ENCODE measurements at regions not wholly inside any gene's neighbourhood (a gene's known extent, or its start where the extent isn't known, plus 50 kb on each side); places are given as distances from the start of the nearest gene placed in this dataset.

GRCh38 chr3:135558150-135558783, 407.3 kb upstream of the PPP2R3A start:
- Mint-ChIP-seq H3K4me3 (ENCODE audit: unreplicated experiment) (no peak overlapping the region), H3K27ac (ENCODE audit: unreplicated experiment) (no peak overlapping the region), H3K4me1 (ENCODE audit: unreplicated experiment) (no peaks in the 10 kb centered on the region), H3K27me3 (ENCODE audit: unreplicated experiment) (no peaks in the 10 kb centered on the region), H3K9me3 (ENCODE audit: unreplicated experiment) (no peaks in the 10 kb centered on the region), H3K36me3 (ENCODE audit: unreplicated experiment) (no peaks in the 10 kb centered on the region)
- TF ChIP-seq CTCF (IDR thresholded peaks at IDR 0.05), result no peak
- DNase-seq (ENCODE audit: extremely low spot score, unreplicated experiment), result no peak

GRCh38 chr3:135558906-135559305, 406.6 kb upstream of the PPP2R3A start:
- H3K9me3 Mint-ChIP-seq (ENCODE audit: unreplicated experiment), result no peaks in the 10 kb centered on the region
- no peak for DNase-seq (ENCODE audit: extremely low spot score, unreplicated experiment)
- H3K36me3 Mint-ChIP-seq (ENCODE audit: unreplicated experiment), result no peaks in the 10 kb centered on the region
- H3K27me3 Mint-ChIP-seq (ENCODE audit: unreplicated experiment), result no peaks in the 10 kb centered on the region
- no peak overlapping the region for H3K4me3 Mint-ChIP-seq (ENCODE audit: unreplicated experiment)
- H3K4me1 Mint-ChIP-seq (ENCODE audit: unreplicated experiment), result no peaks in the 10 kb centered on the region
- no peak for TF ChIP-seq CTCF (IDR thresholded peaks at IDR 0.05)
- no peak overlapping the region for H3K27ac Mint-ChIP-seq (ENCODE audit: unreplicated experiment)

DNA sequence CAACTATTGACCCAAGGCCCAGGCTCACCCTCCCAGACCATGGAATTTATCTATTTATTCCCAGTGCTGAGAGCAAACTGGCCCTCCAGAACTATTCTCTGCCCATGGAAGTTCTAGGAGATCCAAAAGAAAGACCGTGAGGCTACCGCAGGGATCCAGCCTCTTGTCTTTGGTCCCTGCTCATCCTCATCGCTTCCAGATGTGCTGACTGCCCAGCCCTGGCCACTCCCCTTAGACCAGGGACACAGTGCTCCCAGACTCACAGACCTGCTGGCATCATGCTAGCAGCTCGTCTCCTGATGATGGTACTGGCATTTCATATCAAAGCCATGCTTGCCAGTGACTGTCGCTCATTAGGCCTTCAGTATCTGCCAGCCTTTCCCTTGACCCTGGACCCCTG, 405.7 kb upstream of the PPP2R3A start:
- Mint-ChIP-seq H3K4me3 (ENCODE audit: unreplicated experiment) (no peak overlapping the region), H3K9me3 (ENCODE audit: unreplicated experiment) (no peaks in the 10 kb centered on the region), H3K4me1 (ENCODE audit: unreplicated experiment) (no peaks in the 10 kb centered on the region), H3K27ac (ENCODE audit: unreplicated experiment) (no peak overlapping the region), H3K36me3 (ENCODE audit: unreplicated experiment) (no peaks in the 10 kb centered on the region), H3K27me3 (ENCODE audit: unreplicated experiment) (no peaks in the 10 kb centered on the region)
- TF ChIP-seq CTCF (IDR thresholded peaks at IDR 0.05), result no peak
- no peak for DNase-seq (ENCODE audit: extremely low spot score, unreplicated experiment)

DNA sequence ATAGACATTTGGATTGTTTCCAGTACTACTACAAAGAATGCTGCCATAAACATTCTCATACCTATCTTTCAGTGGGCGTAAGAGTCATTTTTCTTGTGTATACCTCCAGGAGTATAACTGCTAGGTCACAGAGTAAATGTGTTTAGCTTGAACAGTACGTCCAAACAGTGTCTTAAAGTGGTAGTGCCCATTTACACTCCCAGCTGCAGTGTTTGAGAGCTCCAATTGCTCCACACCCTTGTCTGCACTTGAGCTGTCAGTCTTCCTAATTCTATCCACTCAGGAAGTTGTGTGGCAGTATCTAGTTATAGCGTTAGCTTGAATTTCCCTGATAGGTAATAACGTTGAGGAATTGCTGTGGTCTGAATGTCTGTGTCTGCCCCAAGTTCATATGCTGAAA, 404.7 kb upstream of the PPP2R3A start:
- no peak overlapping the region for H3K4me3 Mint-ChIP-seq (ENCODE audit: unreplicated experiment)
- H3K36me3 Mint-ChIP-seq (ENCODE audit: unreplicated experiment), result no peaks in the 10 kb centered on the region
- no peaks in the 10 kb centered on the region for H3K9me3 Mint-ChIP-seq (ENCODE audit: unreplicated experiment)
- H3K27me3 Mint-ChIP-seq (ENCODE audit: unreplicated experiment), result no peaks in the 10 kb centered on the region
- H3K4me1 Mint-ChIP-seq (ENCODE audit: unreplicated experiment), result no peaks in the 10 kb centered on the region
- no peak overlapping the region for H3K27ac Mint-ChIP-seq (ENCODE audit: unreplicated experiment)
- no peak for TF ChIP-seq CTCF (IDR thresholded peaks at IDR 0.05)
- DNase-seq (ENCODE audit: extremely low spot score, unreplicated experiment), result no peak

DNA sequence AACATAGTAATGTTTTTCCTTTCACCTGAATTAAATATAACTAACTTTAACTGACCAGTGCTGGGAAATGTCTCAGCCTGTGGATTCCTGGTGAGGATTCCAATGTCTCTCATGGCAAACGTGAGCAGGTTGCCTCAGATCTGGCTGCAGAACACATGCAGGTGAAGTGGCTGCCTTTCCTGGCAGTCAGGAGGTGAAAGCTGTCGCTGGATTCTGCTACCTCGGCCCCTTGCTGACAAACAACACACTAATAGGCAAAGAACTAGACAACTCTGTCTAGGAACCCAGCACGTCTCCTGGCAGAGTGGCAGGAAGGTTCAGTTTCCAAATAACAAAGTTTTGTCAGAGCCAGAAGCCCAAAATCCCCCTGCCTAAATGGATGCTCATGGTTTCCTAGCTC, 400.8 kb upstream of the PPP2R3A start:
- DNase-seq (ENCODE audit: extremely low spot score, unreplicated experiment), result no peak
- no peak for TF ChIP-seq CTCF (IDR thresholded peaks at IDR 0.05)
- Mint-ChIP-seq H3K9me3 (ENCODE audit: unreplicated experiment) (peaks cover 4% of the 10 kb centered on the region), H3K4me1 (ENCODE audit: unreplicated experiment) (no peaks in the 10 kb centered on the region), H3K36me3 (ENCODE audit: unreplicated experiment) (no peaks in the 10 kb centered on the region), H3K27me3 (ENCODE audit: unreplicated experiment) (no peaks in the 10 kb centered on the region), H3K27ac (ENCODE audit: unreplicated experiment) (no peak overlapping the region), H3K4me3 (ENCODE audit: unreplicated experiment) (no peak overlapping the region)

Data from osteocyte (in vitro differentiated cells).